ENCODE measurements at regions not wholly inside any gene's neighbourhood (a gene's known extent, or its start where the extent isn't known, plus 50 kb on each side); places are given as distances from the start of the nearest gene placed in this dataset.
"Not testable (repeated sequence)": the region's sequence is repeated elsewhere in the genome, so short reads cannot be mapped to it uniquely, and the experiment has no call there.

- not testable (repeated sequence) for TF ChIP-seq TEAD4 (CRISPR knock-in tag; IDR thresholded peaks at IDR 0.05); JUN (CRISPR knock-in tag; IDR thresholded peaks at IDR 0.05); CTCF (IDR thresholded peaks at IDR 0.05); ZNF281 (CRISPR knock-in tag; IDR thresholded peaks at IDR 0.05); USF2 (CRISPR knock-in tag; IDR thresholded peaks at IDR 0.05); ZNF138 (CRISPR knock-in tag; conservative IDR thresholded peaks at IDR 0.05); CBFB (CRISPR knock-in tag; IDR thresholded peaks at IDR 0.05; ENCODE audit: low read depth); E2F5 (CRISPR knock-in tag; IDR thresholded peaks at IDR 0.05); MAX (CRISPR knock-in tag; IDR thresholded peaks at IDR 0.05); ELF4 (CRISPR knock-in tag; IDR thresholded peaks at IDR 0.05; ENCODE audit: low read depth); GTF2I (CRISPR knock-in tag; conservative IDR thresholded peaks at IDR 0.05); EMX1 (CRISPR knock-in tag; IDR thresholded peaks at IDR 0.05)
These were observed 206.1 kb upstream of the ZNF469 start for GRCh38 chr16:88176591-88177180.

Data from WTC11 (cell line).